GM23338 (cell line): ENCODE measurements at regions not wholly inside any gene's neighbourhood (a gene's known extent, or its start where the extent isn't known, plus 50 kb on each side); places are given as distances from the start of the nearest gene placed in this dataset.

ENCODE experiments used
- CREB1 ChIP-seq: fragments of 250-450 bp; sonication (Bioruptor Pico); IDR thresholded peaks from 2 replicates; pipeline ENCODE4 v1.5.0; 2020; ENCODE audit warnings: low read depth, mild to moderate bottlenecking, moderate library complexity
- EZH2 ChIP-seq: fragments of 200-600 bp; sonication (generic); IDR thresholded peaks from one replicate; pipeline ENCODE4 v1.8.0; 2017; ENCODE audit warnings: antibody characterized with exemption, mild to moderate bottlenecking, low read depth; ENCODE audit not compliant: unreplicated experiment
- EZH2phosphoT487 ChIP-seq: fragments of 200-600 bp; sonication (generic); IDR thresholded peaks from one replicate; pipeline ENCODE4 v1.8.1; 2018; ENCODE audit warnings: antibody characterized with exemption; ENCODE audit not compliant: unreplicated experiment
- JUNB ChIP-seq: IDR thresholded peaks from one replicate; pipeline ENCODE4 v1.6.1; 2016; ENCODE audit warnings: antibody characterized with exemption; ENCODE audit not compliant: unreplicated experiment
- POLR2AphosphoS5 ChIP-seq: IDR thresholded peaks from 2 replicates; pipeline ENCODE4 v1.6.1; 2016; ENCODE audit warnings: antibody characterized with exemption, low read depth
- TF ChIP-seq, protein P1 (sequence below), 2 experiments: fragments of 200-600 bp in 1 of 2; sonication (generic) in 1 of 2; conservative IDR thresholded peaks; 2 replicates each; pipeline versions ENCODE4 v1.5.1 to v1.6.1; 2016 to 2017; ENCODE audit warnings: antibody characterized with exemption in 2 of 2, low read depth in 2 of 2, mild to moderate bottlenecking in 2 of 2, moderate library complexity in 1 of 2
- TF ChIP-seq, protein P2 (sequence below): IDR thresholded peaks from 2 replicates; pipeline ENCODE4 v1.6.1; 2016; ENCODE audit warnings: antibody characterized with exemption

DNA sequence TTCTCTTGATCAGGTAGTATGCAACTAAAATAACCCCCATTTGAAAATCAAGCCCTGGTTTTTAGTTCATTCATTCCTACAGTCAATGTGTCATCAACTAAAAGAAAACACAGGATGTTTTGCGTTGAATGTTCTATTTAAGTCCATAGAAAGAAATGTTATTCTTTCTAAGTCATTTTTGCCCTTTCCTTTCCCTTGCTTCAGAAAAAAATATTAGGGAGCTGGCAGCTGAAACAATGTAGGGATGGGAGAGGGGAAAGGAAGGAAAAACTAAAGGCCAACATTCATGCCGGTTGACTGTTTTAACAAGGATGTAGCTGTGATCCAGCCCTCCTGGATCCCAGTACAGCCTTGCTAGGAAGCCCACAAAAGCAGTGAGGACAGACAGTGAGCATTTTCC, 155.1 kb downstream of the BTG1 start:
- TF ChIP-seq, protein P1, sequence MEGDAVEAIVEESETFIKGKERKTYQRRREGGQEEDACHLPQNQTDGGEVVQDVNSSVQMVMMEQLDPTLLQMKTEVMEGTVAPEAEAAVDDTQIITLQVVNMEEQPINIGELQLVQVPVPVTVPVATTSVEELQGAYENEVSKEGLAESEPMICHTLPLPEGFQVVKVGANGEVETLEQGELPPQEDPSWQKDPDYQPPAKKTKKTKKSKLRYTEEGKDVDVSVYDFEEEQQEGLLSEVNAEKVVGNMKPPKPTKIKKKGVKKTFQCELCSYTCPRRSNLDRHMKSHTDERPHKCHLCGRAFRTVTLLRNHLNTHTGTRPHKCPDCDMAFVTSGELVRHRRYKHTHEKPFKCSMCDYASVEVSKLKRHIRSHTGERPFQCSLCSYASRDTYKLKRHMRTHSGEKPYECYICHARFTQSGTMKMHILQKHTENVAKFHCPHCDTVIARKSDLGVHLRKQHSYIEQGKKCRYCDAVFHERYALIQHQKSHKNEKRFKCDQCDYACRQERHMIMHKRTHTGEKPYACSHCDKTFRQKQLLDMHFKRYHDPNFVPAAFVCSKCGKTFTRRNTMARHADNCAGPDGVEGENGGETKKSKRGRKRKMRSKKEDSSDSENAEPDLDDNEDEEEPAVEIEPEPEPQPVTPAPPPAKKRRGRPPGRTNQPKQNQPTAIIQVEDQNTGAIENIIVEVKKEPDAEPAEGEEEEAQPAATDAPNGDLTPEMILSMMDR (conservative IDR thresholded peaks at IDR 0.05; ENCODE audit: low read depth in 2 of 2): no peak
- no peak for TF ChIP-seq EZH2
- TF ChIP-seq, protein P2, sequence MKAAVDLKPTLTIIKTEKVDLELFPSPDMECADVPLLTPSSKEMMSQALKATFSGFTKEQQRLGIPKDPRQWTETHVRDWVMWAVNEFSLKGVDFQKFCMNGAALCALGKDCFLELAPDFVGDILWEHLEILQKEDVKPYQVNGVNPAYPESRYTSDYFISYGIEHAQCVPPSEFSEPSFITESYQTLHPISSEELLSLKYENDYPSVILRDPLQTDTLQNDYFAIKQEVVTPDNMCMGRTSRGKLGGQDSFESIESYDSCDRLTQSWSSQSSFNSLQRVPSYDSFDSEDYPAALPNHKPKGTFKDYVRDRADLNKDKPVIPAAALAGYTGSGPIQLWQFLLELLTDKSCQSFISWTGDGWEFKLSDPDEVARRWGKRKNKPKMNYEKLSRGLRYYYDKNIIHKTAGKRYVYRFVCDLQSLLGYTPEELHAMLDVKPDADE: no peak
- TF ChIP-seq POLR2AphosphoS5: no peak
- TF ChIP-seq JUNB: no peak
- TF ChIP-seq EZH2phosphoT487: no peak
- no peak for TF ChIP-seq CREB1
